Hypothalamus (tissue), 51 donors: ENCODE measurements at regions not wholly inside any gene's neighbourhood (a gene's known extent, or its start where the extent isn't known, plus 50 kb on each side); places are given as distances from the start of the nearest gene placed in this dataset.
"Not testable (repeated sequence)": the region's sequence is repeated elsewhere in the genome, so short reads cannot be mapped to it uniquely, and the experiment has no call there.

ENCODE experiments used
- DNase-seq, 51 donors: peaks; one replicate each; lab custom pipeline; 2025; lab: John Stamatoyannopoulos, UW

GRCh38 chr9:18063856-18064390, 410.0 kb upstream of the ADAMTSL1 start:
- DNase-seq: no peak

- not testable (repeated sequence) for DNase-seq
These were observed 407.3 kb upstream of the ADAMTSL1 start for GRCh38 chr9:18066608-18067007.

DNA sequence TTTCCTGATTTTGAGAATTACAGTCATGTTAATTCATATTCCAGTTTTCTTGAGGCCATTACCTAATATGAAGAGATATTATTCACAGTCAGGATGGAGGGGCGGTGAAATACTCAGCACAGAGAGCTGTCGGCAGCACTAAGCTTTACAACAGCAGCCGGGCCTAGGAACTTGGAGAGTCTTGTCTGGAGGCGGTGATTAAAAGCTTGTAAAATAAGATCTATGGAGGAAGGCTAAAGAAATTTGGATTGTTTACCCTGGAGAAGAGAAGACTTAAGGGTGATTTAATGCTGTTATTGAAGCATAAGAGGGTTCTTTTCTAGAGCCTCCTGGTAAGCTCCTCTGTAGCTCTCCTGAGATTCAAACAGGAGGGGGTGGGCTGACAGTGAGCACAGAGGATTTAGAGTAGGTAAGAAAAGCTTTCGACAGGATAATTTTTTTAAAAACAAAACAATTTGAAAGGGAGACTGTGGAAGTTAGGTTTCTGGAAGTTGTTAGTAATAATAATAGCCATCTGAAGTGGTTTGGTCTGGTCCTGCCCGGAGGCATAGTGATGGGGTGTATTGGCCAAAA, 406.3 kb upstream of the ADAMTSL1 start:
- no peak for DNase-seq

DNA sequence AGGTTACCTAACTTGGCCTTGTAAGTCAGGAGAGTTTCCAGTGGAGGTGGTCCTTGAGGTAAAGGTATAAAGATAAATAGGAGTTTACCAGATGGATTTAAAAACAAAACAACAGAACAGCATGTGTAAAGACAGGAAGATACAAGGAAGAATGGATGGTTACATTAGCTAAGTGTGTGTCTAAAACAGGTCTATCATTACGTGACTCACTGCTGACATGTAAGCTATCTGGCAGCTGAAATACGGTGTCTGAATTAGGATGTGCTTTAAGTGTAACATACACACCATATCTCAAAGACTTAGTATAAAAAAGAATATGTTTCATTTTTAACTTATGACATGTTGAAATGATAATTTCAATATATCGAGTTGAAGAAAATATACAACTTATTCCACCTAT, 405.1 kb upstream of the ADAMTSL1 start:
- DNase-seq: no peak

DNA sequence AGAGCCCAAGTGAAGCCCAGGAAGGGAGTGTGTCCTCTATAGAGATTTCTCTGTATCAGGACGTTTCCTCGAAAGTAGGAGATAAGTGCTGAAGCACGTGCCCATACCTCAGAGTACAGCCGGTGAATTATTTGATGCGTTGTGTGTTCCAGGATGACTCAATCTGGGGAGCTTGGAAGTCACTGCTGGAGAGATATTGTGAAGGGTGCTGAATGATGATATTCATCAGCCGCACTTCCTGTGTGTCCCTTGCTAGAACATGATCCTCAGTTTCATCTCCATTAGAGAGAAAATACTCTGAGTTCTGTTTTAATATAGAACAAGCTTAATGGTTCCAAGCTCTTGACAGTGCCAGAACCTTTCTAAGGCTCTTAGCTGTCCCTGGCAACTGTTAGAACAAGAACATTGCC, 402.3 kb upstream of the ADAMTSL1 start:
- no peak for DNase-seq

- DNase-seq: no peak
These were observed 401.0 kb upstream of the ADAMTSL1 start for GRCh38 chr9:18073002-18073401.

DNA sequence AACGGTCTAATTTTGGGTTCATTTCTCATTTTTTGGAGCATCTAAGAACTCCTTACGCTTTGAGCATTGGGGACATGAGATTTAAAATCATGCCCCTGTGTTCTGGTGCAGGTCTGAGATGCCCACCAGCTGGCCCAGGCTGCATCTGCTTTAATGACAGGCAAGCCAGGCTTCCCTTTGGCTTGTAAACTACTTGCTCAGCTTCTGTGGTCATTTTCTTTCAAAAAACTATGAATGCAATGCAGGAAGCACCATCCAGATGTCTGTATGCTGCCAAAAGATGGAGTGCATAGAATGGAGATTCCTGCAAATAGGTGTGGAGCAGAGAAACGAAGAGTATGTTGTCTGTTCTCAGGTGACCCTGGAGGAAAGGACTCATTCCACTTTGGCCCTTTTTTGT, 399.9 kb upstream of the ADAMTSL1 start:
- DNase-seq: no peak

- no peak for DNase-seq
These were observed 398.6 kb upstream of the ADAMTSL1 start for GRCh38 chr9:18075253-18075952.

- DNase-seq: no peak
These were observed 395.8 kb upstream of the ADAMTSL1 start for GRCh38 chr9:18077941-18078678.

DNA sequence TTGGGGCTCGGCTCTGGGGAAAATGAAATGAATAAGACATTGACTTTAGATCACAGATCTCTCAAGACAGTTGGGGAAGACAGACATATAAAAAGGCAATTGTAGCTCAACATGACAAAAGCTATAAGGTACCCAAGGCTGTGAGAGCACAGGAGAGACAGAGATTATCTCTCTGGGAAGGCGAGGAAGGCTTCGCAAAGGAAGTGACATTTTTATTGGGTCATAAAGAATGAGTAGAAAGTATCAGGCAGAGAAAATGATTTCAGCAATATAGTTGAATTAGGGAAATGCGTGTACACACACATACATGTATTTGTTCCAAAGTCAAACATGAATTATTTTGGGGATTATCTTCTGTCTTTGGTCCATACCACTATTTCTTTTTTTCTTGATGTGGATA, 381.8 kb upstream of the ADAMTSL1 start:
- no peak for DNase-seq

DNA sequence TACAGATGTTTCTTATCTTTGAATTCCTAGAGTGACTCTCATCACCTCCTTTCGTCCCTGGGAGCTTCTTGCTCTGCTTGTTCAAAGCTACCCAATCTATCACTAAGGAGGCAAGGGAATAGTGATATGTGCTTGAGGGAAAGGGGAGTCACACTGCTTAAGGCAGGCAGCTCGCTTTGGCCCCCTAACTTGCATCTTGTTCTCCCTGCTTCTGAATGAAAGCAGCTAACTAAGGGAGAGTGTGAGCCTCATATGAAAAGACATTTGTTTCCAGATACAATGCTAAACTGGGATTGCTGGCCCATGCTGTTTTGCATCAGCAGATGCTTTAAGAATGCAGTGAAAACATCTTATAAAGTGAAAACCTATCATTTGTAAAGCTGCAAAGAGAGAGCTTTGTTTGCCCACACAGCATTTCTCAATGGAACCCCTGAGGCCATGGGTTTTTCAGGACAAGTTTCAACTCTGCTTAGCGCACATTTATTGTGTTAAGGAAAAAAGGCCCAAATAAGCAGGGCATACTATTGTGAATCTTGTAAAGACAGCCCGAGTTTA, 367.9 kb upstream of the ADAMTSL1 start:
- DNase-seq: peak in 1 of 51 donors; percentile 2

GRCh38 chr9:18109675-18110074, 364.3 kb upstream of the ADAMTSL1 start:
- no peak for DNase-seq

DNA sequence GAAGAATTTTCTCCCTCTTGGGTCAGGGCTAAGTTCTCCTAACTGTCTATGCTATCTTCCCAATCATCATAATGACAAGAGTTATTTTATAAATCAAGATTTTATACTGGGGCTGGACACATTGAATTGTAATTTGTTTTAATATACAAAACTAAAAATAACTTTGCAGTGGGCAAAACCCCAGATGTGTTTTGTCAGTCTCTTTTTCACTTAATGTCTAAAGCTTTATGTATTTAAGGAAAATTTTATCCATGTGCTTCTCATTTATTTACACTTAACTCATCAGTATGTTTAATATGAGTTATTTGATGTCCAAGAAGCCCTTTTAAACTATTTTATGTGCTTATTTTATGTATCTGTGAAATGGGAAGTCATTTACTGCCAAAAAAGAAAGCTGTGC, 362.8 kb upstream of the ADAMTSL1 start:
- no peak for DNase-seq

GRCh38 chr9:18114559-18115475, 359.1 kb upstream of the ADAMTSL1 start:
- peak in 1 of 51 donors; percentile 1 for DNase-seq

- no peak for DNase-seq
These were observed 355.7 kb upstream of the ADAMTSL1 start for GRCh38 chr9:18118268-18118667.

GRCh38 chr9:18122171-18122570, 351.8 kb upstream of the ADAMTSL1 start:
- DNase-seq: no peak

GRCh38 chr9:18124760-18125159, 349.2 kb upstream of the ADAMTSL1 start:
- DNase-seq: no peak

GRCh38 chr9:18126831-18127498, 347.0 kb upstream of the ADAMTSL1 start:
- DNase-seq: no peak

DNA sequence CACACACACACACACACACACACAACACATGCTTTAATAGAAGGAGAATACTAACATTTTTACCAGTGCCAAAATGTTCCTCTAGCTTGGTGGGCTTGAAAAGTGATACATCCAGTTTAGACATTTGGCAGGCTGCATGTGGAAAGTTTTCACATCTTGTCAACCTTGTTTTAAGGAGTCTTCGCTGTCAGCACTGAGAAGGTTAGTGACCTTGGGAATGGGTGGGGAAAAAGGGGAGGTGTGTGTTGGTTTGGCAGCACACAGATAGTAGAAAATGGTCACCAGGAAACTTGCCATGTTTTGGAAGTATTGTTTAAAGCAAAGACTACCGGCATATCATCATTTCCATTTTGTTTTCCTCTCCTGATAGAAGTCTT, 346.5 kb upstream of the ADAMTSL1 start:
- no peak for DNase-seq

DNA sequence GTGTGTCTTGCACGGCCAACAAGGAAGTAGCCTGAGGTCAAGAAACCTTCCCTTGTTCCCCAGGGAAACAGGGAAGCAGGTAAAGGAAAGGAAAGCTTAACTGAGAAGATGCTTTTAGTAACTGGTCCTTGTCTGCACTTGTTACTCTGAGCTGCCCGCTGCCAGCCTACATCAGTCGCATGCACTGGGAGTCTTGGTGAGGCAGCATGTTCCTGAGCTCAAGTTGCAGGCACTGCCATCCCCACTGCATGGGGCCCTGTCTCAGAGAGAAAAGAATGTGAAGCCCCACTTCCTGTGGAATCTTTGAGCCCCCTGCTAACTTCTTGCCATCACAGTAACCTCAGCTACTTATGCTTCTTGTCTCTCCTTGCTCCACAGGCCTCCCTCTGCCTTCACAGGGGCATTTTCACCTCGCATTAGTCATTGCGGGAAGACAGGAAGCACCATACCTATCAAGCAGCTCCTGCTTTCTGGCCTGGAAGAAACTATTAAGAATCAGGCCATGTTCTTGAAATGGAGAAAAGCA, 344.1 kb upstream of the ADAMTSL1 start:
- DNase-seq: no peak
